Neural progenitor cell (in vitro differentiated cells): ENCODE measurements at regions not wholly inside any gene's neighbourhood (a gene's known extent, or its start where the extent isn't known, plus 50 kb on each side); places are given as distances from the start of the nearest gene placed in this dataset.

Experiments
- CTCF ChIP-seq: fragments of 200-600 bp; sonication (generic); IDR thresholded peaks from 2 replicates; pipeline ENCODE4 v1.5.1; 2017; ENCODE audit warnings: antibody characterized with exemption, mild to moderate bottlenecking
- EZH2 ChIP-seq: fragments of 200-600 bp; sonication (generic); IDR thresholded peaks from 2 replicates; pipeline ENCODE4 v1.6.1; 2017; ENCODE audit warnings: antibody characterized with exemption, mild to moderate bottlenecking, moderate library complexity
- EZH2phosphoT487 ChIP-seq: fragments of 200-600 bp; sonication (generic); IDR thresholded peaks from 2 replicates; pipeline ENCODE4 v1.6.1; 2017; ENCODE audit warnings: antibody characterized with exemption

- TF ChIP-seq EZH2phosphoT487 = no peak
- TF ChIP-seq CTCF = no peak
- TF ChIP-seq EZH2 = no peak
Observed at GRCh38 chr16:5186381-5186903, 88.8 kb upstream of the EEF2KMT start.
